SK-N-SH treated with all-trans-retinoic acid at 6 μM for 48 hours (cell line): ENCODE measurements at regions not wholly inside any gene's neighbourhood (a gene's known extent, or its start where the extent isn't known, plus 50 kb on each side); places are given as distances from the start of the nearest gene placed in this dataset.

Source experiments
- ATAC-seq: fragments of 200-7000 bp; cut with Tn5 transposase; 3 replicates; pipeline ENCODE4 v1.9.1; 2020; ENCODE audit warnings: mild to moderate bottlenecking, moderate library complexity
- BACH2 ChIP-seq: fragments of 250-450 bp; sonication (Bioruptor Pico); IDR thresholded peaks from 2 replicates; pipeline ENCODE4 v1.9.0; 2021; ENCODE audit warnings: mild to moderate bottlenecking, borderline replicate concordance
- CREB5 ChIP-seq: fragments of 250-450 bp; sonication (Bioruptor Pico); IDR thresholded peaks from 2 replicates; pipeline ENCODE4 v1.5.1; 2020; ENCODE audit warnings: low read depth, mild to moderate bottlenecking, moderate library complexity
- CSDC2 ChIP-seq: fragments of 250-450 bp; sonication (Bioruptor Pico); IDR thresholded peaks from 2 replicates; pipeline ENCODE4 v1.5.0; 2020; ENCODE audit warnings: mild to moderate bottlenecking, moderate library complexity
- CSRNP3 ChIP-seq: fragments of 250-450 bp; sonication (Bioruptor Pico); IDR thresholded peaks from 2 replicates; pipeline ENCODE4 v1.5.1; 2021; ENCODE audit warnings: mild to moderate bottlenecking, moderate library complexity
- GLIS3 ChIP-seq: fragments of 250-450 bp; sonication (Bioruptor Pico); IDR thresholded peaks from 2 replicates; pipeline ENCODE4 v1.5.0; 2020; ENCODE audit warnings: mild to moderate bottlenecking, moderate library complexity
- ISL1 ChIP-seq: fragments of 250-450 bp; sonication (Bioruptor Pico); IDR thresholded peaks from 2 replicates; pipeline ENCODE4 v2.1.2; 2022; ENCODE audit warnings: mild to moderate bottlenecking, moderate library complexity
- OSR1 ChIP-seq: fragments of 250-450 bp; sonication (Bioruptor Pico); IDR thresholded peaks from 2 replicates; pipeline ENCODE4 v1.8.0; 2022; ENCODE audit warnings: moderate library complexity, mild to moderate bottlenecking, inconsistent platforms
- PATZ1 ChIP-seq: fragments of 250-450 bp; sonication (Bioruptor Pico); IDR thresholded peaks from 2 replicates; pipeline ENCODE4 v1.8.0; 2020; ENCODE audit warnings: mild to moderate bottlenecking, moderate library complexity, borderline replicate concordance
- POU6F1 ChIP-seq: fragments of 250-450 bp; sonication (Bioruptor Pico); IDR thresholded peaks from 2 replicates; pipeline ENCODE4 v1.8.0; 2021; ENCODE audit warnings: low read depth, mild to moderate bottlenecking, moderate library complexity, borderline replicate concordance
- PPARA ChIP-seq: fragments of 250-450 bp; sonication (Bioruptor Pico); IDR thresholded peaks from 2 replicates; pipeline ENCODE4 v1.5.0; 2020; ENCODE audit warnings: mild to moderate bottlenecking, borderline replicate concordance
- RARB ChIP-seq: fragments of 250-450 bp; sonication (Bioruptor Pico); IDR thresholded peaks from 2 replicates; pipeline ENCODE4 v1.8.0; 2021; ENCODE audit warnings: mild to moderate bottlenecking, moderate library complexity
- TCF4 ChIP-seq: fragments of 250-450 bp; sonication (Bioruptor Pico); IDR thresholded peaks from 2 replicates; pipeline ENCODE4 v1.8.0; 2021; ENCODE audit warnings: mild to moderate bottlenecking, moderate library complexity, borderline replicate concordance
- TOX ChIP-seq: fragments of 250-450 bp; sonication (Bioruptor Pico); IDR thresholded peaks from 2 replicates; pipeline ENCODE4 v1.8.0; 2021; ENCODE audit warnings: mild to moderate bottlenecking, moderate library complexity, borderline replicate concordance
- TSHZ2 ChIP-seq: fragments of 250-450 bp; sonication (Bioruptor Pico); IDR thresholded peaks from 2 replicates; pipeline ENCODE4 v1.5.0; 2020; ENCODE audit warnings: mild to moderate bottlenecking, moderate library complexity
- ZFP3 ChIP-seq: fragments of 250-450 bp; sonication (Bioruptor Pico); IDR thresholded peaks from 2 replicates; pipeline ENCODE4 v1.5.0; 2020; ENCODE audit warnings: mild to moderate bottlenecking, moderate library complexity
- ZFP30 ChIP-seq: fragments of 450-650 bp; formaldehyde crosslinking; IDR thresholded peaks from 2 replicates; pipeline ENCODE4 v1.5.0; 2022; ENCODE audit warnings: mild to moderate bottlenecking, moderate library complexity
- ZNF565 ChIP-seq: fragments of 450-650 bp; formaldehyde crosslinking; conservative IDR thresholded peaks from 2 replicates; pipeline ENCODE4 v1.5.0; 2020; ENCODE audit warnings: low read depth, mild to moderate bottlenecking, moderate library complexity
- ZNF70 ChIP-seq: fragments of 450-650 bp; formaldehyde crosslinking; IDR thresholded peaks from 2 replicates; pipeline ENCODE4 v1.5.0; 2020; ENCODE audit warnings: mild to moderate bottlenecking, moderate library complexity
- ZNF8 ChIP-seq: fragments of 450-650 bp; formaldehyde crosslinking; IDR thresholded peaks from 2 replicates; pipeline ENCODE4 v1.5.0; 2020; ENCODE audit warnings: mild to moderate bottlenecking, moderate library complexity

- TF ChIP-seq CREB5 (no peak), ISL1 (CRISPR knock-in tag) (no peak), BACH2 (CRISPR knock-in tag) (no peak)
Measured at GRCh38 chr1:224502459-224503160, 68.0 kb upstream of the WDR26 start (continued).

- ATAC-seq, result peak; percentile 83
Measured at GRCh38 chr1:224503161-224504118, 68.8 kb upstream of the WDR26 start.

More at GRCh38 chr1:224503161-224504118, 68.8 kb upstream of the WDR26 start:
- TF ChIP-seq BACH2 (CRISPR knock-in tag) (no peak), OSR1 (CRISPR knock-in tag) (0 out of 2 replicates have a peak, but pooled peaks have one; percentile 90), CSDC2 (CRISPR knock-in tag) (no peak), TOX (CRISPR knock-in tag) (no peak), ZFP30 (CRISPR knock-in tag) (no peak), POU6F1 (CRISPR knock-in tag) (no peak), PPARA (CRISPR knock-in tag) (no peak), TSHZ2 (CRISPR knock-in tag) (peak; percentile 71; the same call in 1 of the 2 replicates), TCF4 (CRISPR knock-in tag) (no peak; the same call in 1 of the 2 replicates), CSRNP3 (CRISPR knock-in tag) (no peak), ZNF70 (CRISPR knock-in tag) (no peak), ISL1 (CRISPR knock-in tag) (no peak), ZNF8 (CRISPR knock-in tag) (no peak), GLIS3 (CRISPR knock-in tag) (no peak), RARB (CRISPR knock-in tag) (no peak), ZNF565 (CRISPR knock-in tag) (no peak), ZFP3 (CRISPR knock-in tag) (no peak), PATZ1 (CRISPR knock-in tag) (no peak)
- TF ChIP-seq, all 23 proteins: peak for 2
